HCT116 (cell line): ENCODE measurements at regions not wholly inside any gene's neighbourhood (a gene's known extent, or its start where the extent isn't known, plus 50 kb on each side); places are given as distances from the start of the nearest gene placed in this dataset.
"Not testable (repeated sequence)": the region's sequence is repeated elsewhere in the genome, so short reads cannot be mapped to it uniquely, and the experiment has no call there.

Experiments used
- TF ChIP-seq, protein P1 (sequence below): IDR thresholded peaks from 2 replicates; pipeline ENCODE4 v1.6.1; 2012
- TF ChIP-seq, protein P2 (sequence below), 3 experiments: fragments of 200-600 bp in 1 of 3; sonication (generic) in 1 of 3; IDR thresholded peaks in 2 of 3; conservative IDR thresholded peaks in 1 of 3; 2 replicates each; pipeline ENCODE4 v1.5.1; 2012 to 2017; ENCODE audit warnings: low read depth in 2 of 3, low read length in 2 of 3, antibody characterized with exemption in 1 of 3, borderline replicate concordance in 1 of 3, control low read depth in 1 of 3, mild to moderate bottlenecking in 1 of 3, mixed read lengths in 1 of 3, mixed run types in 1 of 3, moderate library complexity in 1 of 3; ENCODE audit not compliant: insufficient read depth in 1 of 3
- TF ChIP-seq, protein P3 (sequence below): IDR thresholded peaks from 2 replicates; pipeline ENCODE4 v1.6.1; 2012; ENCODE audit warnings: low read depth

DNA sequence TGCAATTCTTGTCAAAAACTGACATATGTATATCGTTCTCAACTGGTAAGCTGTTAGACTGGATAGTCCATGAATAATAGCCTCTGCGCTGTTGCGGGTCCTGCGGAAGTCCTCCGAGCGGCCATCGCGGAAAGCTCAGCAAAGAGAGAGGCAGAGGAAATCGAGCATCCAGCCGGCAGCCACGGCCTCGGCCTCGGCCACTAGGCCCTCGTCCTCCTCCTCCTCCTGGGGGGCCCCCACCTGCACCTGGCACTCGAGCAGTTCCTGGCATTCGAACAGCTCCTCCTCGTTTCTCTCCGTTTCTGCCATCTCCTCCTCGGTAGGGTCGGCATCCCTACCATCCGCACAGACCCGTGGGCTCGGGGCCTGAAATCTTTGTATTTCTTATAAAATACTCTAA is 111.2 kb upstream of the CYLC1 start:
- TF ChIP-seq, protein P1, sequence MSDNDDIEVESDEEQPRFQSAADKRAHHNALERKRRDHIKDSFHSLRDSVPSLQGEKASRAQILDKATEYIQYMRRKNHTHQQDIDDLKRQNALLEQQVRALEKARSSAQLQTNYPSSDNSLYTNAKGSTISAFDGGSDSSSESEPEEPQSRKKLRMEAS: not testable (repeated sequence)
- TF ChIP-seq, protein P2, sequence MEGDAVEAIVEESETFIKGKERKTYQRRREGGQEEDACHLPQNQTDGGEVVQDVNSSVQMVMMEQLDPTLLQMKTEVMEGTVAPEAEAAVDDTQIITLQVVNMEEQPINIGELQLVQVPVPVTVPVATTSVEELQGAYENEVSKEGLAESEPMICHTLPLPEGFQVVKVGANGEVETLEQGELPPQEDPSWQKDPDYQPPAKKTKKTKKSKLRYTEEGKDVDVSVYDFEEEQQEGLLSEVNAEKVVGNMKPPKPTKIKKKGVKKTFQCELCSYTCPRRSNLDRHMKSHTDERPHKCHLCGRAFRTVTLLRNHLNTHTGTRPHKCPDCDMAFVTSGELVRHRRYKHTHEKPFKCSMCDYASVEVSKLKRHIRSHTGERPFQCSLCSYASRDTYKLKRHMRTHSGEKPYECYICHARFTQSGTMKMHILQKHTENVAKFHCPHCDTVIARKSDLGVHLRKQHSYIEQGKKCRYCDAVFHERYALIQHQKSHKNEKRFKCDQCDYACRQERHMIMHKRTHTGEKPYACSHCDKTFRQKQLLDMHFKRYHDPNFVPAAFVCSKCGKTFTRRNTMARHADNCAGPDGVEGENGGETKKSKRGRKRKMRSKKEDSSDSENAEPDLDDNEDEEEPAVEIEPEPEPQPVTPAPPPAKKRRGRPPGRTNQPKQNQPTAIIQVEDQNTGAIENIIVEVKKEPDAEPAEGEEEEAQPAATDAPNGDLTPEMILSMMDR (IDR thresholded peaks at IDR 0.05 in 2 of 3, conservative IDR thresholded peaks at IDR 0.05 in 1 of 3; ENCODE audit: borderline replicate concordance in 1 of 3, insufficient read depth in 1 of 3, low read depth in 2 of 3, low read length in 2 of 3): not testable (repeated sequence)
- TF ChIP-seq, protein P3, sequence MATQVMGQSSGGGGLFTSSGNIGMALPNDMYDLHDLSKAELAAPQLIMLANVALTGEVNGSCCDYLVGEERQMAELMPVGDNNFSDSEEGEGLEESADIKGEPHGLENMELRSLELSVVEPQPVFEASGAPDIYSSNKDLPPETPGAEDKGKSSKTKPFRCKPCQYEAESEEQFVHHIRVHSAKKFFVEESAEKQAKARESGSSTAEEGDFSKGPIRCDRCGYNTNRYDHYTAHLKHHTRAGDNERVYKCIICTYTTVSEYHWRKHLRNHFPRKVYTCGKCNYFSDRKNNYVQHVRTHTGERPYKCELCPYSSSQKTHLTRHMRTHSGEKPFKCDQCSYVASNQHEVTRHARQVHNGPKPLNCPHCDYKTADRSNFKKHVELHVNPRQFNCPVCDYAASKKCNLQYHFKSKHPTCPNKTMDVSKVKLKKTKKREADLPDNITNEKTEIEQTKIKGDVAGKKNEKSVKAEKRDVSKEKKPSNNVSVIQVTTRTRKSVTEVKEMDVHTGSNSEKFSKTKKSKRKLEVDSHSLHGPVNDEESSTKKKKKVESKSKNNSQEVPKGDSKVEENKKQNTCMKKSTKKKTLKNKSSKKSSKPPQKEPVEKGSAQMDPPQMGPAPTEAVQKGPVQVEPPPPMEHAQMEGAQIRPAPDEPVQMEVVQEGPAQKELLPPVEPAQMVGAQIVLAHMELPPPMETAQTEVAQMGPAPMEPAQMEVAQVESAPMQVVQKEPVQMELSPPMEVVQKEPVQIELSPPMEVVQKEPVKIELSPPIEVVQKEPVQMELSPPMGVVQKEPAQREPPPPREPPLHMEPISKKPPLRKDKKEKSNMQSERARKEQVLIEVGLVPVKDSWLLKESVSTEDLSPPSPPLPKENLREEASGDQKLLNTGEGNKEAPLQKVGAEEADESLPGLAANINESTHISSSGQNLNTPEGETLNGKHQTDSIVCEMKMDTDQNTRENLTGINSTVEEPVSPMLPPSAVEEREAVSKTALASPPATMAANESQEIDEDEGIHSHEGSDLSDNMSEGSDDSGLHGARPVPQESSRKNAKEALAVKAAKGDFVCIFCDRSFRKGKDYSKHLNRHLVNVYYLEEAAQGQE: not testable (repeated sequence)
